Gastrocnemius medialis (tissue), 4 donors: ENCODE measurements at regions not wholly inside any gene's neighbourhood (a gene's known extent, or its start where the extent isn't known, plus 50 kb on each side); places are given as distances from the start of the nearest gene placed in this dataset.

Source experiments
- CTCF ChIP-seq, 5 experiments: fragments of 450-650 bp in 3 of 5; fragments of 200-600 bp in 2 of 5; sonication (generic) in 2 of 5; IDR thresholded peaks in 4 of 5; conservative IDR thresholded peaks in 1 of 5; 1 replicate in 4 of 5; 2 replicates in 1 of 5; pipeline ENCODE4 v1.5.1; 2016 to 2019; ENCODE audit warnings: antibody characterized with exemption in 5 of 5, mild to moderate bottlenecking in 3 of 5, moderate library complexity in 3 of 5
- POLR2A ChIP-seq, 2 donors: fragments of 450-650 bp; IDR thresholded peaks; one replicate each; pipeline ENCODE4 v1.6.1; 2017; ENCODE audit warnings: antibody characterized with exemption in 2 of 2, mild to moderate bottlenecking in 2 of 2, moderate library complexity in 2 of 2

- no peak for TF ChIP-seq POLR2A (IDR thresholded peaks at IDR 0.05)
- no peak for TF ChIP-seq CTCF (IDR thresholded peaks at IDR 0.05 in 4 of 5, conservative IDR thresholded peaks at IDR 0.05 in 1 of 5)
These were observed 570.7 kb downstream of the BCOR start for GRCh38 chrX:39527025-39527424.
